HFF-Myc (cell line): ENCODE measurements at regions not wholly inside any gene's neighbourhood (a gene's known extent, or its start where the extent isn't known, plus 50 kb on each side); places are given as distances from the start of the nearest gene placed in this dataset.

Source experiments
- DNase-seq: peaks from one replicate; pipeline ENCODE4 v3.0.0-alpha.2; 2011; ENCODE audit warnings: low read depth; ENCODE audit errors: extremely low read depth
- H3K4me3 ChIP-seq: replicated peaks from 2 replicates; pipeline ENCODE4 v1.5.1; 2011; ENCODE audit warnings: low read depth, mild to moderate bottlenecking, control low read depth, low read length
- CTCF ChIP-seq: IDR thresholded peaks from 2 replicates; pipeline ENCODE4 v1.5.1; 2012; ENCODE audit warnings: mild to moderate bottlenecking, low read depth, low read length, control low read depth; ENCODE audit errors: missing control alignments

GRCh38 chr2:60371219-60371618 is 182.2 kb downstream of the BCL11A start:
- no peak for DNase-seq
- H3K4me3 ChIP-seq = no peak overlapping the region
- no peak for TF ChIP-seq CTCF

DNA sequence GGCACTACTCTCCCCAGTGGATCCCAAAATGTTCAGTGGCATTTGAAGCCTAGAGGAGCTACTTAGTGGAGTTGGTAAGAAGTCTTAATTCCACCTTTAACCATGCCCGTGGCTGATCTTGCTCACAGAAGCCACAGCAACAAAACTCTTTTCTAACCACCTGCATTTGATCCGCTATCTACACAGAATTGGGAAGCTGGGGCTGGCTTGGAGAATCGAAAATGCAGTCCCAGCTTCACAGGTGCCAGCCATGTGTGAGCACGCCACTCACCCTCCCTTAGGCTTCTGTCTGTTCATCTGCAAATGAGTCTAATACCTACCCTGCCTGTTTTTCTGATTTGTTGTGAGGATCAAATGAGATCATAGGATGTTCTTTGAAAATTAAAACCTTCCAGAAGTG is 182.6 kb downstream of the BCL11A start:
- H3K4me3 ChIP-seq = no peak overlapping the region
- DNase-seq = no peak
- no peak for TF ChIP-seq CTCF

DNA sequence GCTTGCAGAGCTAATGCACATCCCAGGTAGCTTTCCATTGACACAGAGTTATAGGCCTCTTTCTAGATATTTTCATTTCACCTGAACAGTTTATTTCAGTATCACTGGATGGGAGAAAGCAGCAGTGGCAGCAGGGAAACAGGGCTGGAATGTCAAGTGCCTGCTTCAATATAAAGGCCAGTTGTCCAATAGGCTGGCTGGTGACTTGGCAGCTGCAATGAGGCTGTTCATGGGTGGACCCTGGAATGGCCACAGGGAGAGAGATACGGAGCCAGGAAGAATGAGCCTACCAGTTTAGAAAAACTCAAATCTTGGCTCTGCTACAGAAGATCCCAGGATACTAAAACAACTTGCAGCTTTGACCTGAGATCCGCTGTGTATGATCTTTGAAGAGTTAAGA is 185.0 kb downstream of the BCL11A start:
- TF ChIP-seq CTCF = no peak

DNA sequence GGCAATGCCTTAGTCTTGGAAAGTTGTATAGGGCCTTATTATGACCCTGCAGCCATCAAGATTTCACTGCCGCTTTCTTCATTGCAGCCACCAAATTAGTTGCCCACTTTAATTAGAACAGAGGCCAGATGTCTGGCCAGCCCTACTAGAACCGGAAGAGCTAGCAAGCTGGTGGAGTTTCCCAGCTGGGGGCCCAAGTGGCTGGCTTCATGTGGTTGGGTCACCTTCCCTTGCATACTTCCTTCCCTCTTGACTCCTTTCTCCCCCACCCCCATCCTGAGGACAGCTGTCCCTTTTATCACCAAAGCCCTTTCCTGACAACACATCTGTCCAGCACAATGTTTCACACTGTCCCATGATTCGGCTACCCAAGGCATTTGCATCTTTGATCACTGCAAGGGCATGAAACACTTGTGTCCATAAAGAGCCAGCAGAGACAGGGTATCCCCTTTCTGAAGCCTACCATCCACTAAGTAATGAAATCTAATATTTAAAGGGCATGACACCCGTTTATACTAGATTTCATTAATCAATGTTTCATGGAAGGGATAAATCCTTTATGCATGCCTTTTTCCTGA is 187.2 kb downstream of the BCL11A start:
- DNase-seq = no peak
- no peak for TF ChIP-seq CTCF
- no peak overlapping the region for H3K4me3 ChIP-seq

More for the DNA sequence above, 185.0 kb downstream of the BCL11A start:
- no peak overlapping the region for H3K4me3 ChIP-seq
- no peak for DNase-seq

DNA sequence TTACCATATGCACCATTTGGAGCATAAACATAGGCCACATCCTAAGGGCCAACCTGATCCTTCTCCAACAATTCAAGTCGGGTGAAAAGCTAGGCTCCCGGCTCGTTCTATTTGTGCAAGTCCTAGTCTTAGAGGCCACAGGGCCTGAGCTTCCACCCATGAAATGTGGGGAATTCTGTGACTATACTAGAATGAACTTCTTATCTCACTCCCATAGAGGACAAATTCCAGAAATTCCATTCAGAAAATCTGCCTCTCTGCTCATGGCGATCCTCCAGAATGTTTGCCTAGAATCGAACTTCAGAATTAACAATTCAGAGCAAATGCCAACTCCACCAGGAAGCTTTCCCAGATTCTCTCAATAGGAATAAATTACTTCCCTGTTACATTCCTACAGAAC is 187.9 kb downstream of the BCL11A start:
- no peak for TF ChIP-seq CTCF
- no peak overlapping the region for H3K4me3 ChIP-seq
- no peak for DNase-seq

DNA sequence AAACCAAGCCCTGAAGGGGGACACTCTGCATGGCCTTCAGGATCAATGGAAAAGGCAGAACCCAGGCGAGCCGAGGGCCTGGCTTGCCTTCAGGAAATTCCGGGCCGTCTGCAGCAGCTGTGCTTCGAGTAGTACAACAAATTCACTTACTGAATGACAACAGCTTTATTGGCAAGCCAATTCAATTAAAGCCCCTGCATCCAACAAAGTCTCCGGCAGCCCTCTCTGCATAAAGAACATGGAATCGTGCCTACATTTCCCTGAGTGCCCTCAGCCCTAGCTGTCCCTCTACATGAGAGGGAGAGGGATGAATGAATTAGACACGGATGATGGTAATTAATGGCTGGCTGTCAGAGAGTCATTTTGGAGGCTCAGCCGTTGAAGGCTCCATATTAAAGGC is 189.0 kb downstream of the BCL11A start:
- H3K4me3 ChIP-seq = no peak overlapping the region
- no peak for DNase-seq
- no peak for TF ChIP-seq CTCF

GRCh38 chr2:60361498-60361897 is 192.0 kb downstream of the BCL11A start:
- DNase-seq = no peak
- no peak overlapping the region for H3K4me3 ChIP-seq
- no peak for TF ChIP-seq CTCF
